NCI-H1436 (cell line): ENCODE measurements at regions not wholly inside any gene's neighbourhood (a gene's known extent, or its start where the extent isn't known, plus 50 kb on each side); places are given as distances from the start of the nearest gene placed in this dataset.

Experiments
- DNase-seq: peaks from one replicate; lab custom pipeline; 2025; lab: John Stamatoyannopoulos, UW

- DNase-seq = no peak
These were observed 121.1 kb downstream of the ACKR3 start for GRCh38 chr2:236690726-236691125.

GRCh38 chr2:236691799-236692167 lies 122.2 kb downstream of the ACKR3 start:
- DNase-seq = no peak

- no peak for DNase-seq
These were observed 123.3 kb downstream of the ACKR3 start for GRCh38 chr2:236692937-236693336.

- no peak for DNase-seq
These were observed 123.9 kb downstream of the ACKR3 start for GRCh38 chr2:236693531-236693930.

GRCh38 chr2:236694146-236694888 lies 124.7 kb downstream of the ACKR3 start:
- no peak for DNase-seq

DNA sequence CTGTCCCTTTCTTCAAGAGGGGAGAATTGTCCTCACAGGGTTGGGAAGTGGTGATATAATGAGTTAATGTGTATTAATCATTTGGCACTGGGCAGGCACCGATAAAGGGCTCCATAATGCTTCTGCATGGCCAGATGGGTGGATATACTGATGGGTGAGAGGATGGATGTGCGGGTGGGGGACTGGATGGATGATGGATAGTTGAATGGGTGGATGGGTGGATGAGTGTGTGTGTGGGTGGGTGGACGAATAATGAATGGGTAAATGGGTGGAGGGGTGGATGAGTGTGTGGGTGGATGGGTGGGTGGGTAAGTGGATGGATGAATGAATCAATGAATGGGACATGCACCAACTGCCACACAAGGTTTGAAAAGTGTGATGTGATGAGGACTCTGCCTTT lies 127.2 kb downstream of the ACKR3 start:
- DNase-seq = no peak

DNA sequence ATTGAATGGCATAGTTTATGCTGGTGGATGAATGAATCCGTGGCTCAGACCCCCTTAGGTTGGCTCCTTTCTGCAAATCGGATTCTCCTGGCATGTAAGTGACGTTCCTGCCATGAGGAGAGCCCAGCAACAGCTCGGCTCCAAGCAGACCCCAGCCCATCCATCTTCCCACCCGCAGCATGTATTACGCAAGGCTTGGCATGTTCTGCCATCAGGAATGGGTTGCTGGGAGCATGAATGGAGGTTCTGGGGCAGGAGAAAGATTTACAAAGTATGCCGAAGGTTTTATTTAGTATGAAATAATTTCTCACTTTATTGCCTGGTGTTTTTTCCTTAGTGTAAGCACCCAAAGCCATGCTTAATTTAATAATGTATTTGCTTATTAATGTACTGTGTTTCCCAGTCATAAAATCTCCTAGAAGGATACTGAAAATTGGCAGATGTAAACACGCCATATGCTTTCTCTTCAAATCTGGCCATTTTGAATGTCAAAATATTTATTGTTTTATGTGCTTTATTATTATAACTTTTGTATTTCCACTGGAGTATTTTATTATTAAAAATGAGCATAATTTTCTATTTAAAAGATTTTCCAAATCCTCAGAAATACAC lies 128.5 kb downstream of the ACKR3 start:
- no peak for DNase-seq

DNA sequence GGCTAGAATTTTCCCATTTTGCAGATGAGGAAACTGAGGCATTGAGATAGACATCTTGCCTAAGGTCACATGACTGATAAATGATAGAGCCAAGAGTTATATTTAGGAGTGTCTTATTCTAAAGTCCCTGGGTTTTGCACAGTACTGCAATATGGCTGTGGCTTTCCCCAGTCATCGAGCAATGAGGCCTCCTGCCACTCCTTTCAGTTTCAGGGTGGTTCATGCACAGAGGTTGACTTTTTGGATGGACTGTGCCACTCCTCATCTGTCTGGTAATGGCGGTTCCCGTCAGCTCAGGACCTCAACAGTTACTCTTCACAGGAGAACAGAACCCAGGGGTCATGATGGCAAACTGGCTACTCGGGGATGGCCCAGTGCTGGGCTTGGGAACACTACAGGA lies 131.1 kb downstream of the ACKR3 start:
- DNase-seq = no peak

DNA sequence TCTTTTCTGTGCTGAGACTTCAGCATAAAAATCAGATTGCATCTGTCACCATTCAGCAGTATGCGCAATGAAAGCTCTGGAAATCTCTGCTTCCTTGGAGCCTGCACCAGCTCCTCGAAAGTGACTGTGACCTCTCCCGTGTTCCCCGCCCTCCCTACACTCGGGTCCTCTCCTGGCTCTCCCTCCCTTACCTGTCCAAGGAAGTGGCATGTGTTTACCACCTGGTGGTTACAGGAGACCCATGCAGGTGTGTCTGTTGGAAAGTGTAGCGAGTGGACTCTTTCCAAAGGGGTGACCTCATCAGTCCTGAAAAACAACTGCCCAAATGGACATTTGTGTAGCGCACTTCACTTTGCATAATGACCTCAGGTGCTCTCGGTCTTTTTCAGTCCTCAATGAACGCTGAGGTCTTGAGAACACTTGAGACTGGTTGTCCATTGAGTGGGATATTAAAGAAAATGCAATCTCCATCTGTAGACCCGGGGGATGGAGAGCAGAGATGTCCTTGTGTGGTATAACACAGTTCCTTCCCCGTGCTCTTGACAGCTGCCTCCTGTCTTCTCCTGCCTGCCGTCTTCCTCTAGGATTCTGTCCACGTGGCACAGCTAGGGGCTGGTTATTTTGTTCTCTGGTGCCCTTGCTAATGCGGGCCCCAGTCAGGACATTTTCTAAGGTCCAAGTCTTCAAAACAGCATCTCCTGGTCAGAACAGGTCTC lies 133.2 kb downstream of the ACKR3 start:
- no peak for DNase-seq

- DNase-seq = no peak
These were observed 133.7 kb downstream of the ACKR3 start for GRCh38 chr2:236703373-236703709.

DNA sequence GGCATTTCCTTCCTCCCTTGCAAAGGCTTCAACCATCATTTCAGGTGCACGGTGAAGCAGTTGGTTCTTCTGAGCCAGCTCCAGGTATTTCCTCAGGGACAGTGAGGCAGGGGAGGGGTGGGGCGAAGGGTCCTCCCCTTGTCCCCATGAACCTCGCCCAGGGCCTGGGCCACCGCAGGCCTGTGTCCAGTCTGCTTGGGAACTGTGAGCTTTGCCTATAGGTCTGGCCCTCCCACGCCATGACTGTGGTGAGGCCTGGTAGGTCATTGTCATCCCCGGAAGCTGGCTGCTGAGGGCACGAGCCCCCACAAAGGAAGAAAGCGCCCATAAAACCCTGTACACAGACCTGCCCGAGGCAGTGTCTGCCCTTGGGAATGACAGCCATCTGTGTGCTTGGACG lies 134.3 kb downstream of the ACKR3 start:
- DNase-seq = no peak

GRCh38 chr2:236704887-236705286 lies 135.3 kb downstream of the ACKR3 start:
- no peak for DNase-seq

- no peak for DNase-seq
These were observed 135.9 kb downstream of the ACKR3 start for GRCh38 chr2:236705295-236706105.

- no peak for DNase-seq
These were observed 136.7 kb downstream of the ACKR3 start for GRCh38 chr2:236706288-236706687.

- no peak for DNase-seq
These were observed 137.2 kb downstream of the ACKR3 start for GRCh38 chr2:236706803-236707202.

- DNase-seq = no peak
These were observed 141.8 kb downstream of the ACKR3 start for GRCh38 chr2:236711440-236711839.

- DNase-seq = no peak
These were observed 142.7 kb downstream of the ACKR3 start for GRCh38 chr2:236712304-236712703.

DNA sequence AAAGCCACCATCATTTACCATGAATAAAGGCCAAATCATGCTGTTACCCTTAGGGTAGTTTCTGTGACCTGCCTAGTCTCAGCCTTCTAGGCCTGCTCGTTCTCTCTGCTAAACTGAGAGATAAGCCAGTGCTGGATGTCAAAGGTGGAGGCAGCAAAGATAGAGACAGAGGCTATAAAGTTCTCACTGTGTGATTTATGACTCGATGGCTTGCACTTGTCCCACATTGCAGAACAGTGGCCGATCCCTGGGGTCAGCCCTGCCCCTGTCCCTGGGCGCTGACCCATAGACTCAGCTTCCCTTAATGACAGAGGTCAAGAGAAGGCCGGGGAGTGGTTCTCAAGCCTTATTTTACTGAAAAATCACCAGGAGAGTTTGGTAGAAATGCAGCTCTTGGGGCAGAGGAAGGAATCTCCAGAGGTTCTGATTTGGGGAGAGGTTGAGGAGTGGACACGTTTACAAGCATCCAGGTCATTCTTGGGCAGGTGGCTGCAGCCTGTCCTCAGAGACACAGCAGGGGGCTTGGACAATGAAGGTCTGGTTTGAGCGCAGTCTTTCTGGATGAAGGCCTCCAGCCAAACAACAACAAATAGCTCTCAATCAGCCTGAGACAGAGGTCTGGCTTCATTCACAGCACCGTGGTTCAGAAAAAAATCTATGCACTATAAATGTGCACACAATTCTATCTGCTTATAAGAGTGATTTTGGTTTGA lies 143.5 kb downstream of the ACKR3 start:
- DNase-seq = no peak

DNA sequence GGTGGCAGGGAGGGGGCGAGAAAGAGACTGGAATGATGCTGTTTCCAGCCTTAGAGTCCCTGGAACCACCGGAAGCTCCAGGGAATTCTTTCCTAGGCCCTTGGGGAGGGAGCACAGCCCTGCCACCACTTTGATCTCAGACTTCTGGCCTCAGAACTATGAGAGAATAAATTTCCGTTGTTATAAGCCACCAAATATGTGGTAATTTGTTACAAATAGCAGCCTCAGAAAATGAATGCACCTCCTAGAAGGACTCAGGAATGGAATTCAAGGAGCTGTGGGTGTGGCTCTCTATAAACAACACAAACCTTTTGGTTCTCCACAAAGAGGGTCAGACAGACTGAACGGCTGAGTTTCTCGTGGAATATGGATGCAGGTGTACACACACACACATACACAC lies 144.5 kb downstream of the ACKR3 start:
- no peak for DNase-seq

DNA sequence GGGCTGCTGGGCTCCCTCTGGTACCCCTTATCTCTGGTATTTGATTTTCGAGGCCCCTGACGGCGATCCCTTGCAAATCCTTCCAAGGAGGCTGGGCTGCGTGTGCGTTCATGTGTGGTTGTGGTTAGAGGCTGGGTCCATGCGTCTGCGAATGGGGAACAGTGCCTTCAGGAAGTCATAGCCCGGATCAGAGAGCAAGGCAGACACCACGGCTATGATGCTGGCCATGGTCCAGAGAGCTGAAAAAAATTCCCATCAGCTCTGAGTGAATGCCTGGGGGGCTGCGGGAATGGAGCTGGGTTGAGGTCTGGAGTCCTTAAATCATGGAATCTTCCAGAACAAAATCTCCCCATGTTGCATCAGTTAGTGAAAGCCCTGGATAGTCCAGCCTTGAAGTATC lies 145.5 kb downstream of the ACKR3 start:
- DNase-seq = no peak

- DNase-seq = no peak
These were observed 145.9 kb downstream of the ACKR3 start for GRCh38 chr2:236715491-236715961.

- no peak for DNase-seq
These were observed 147.5 kb downstream of the ACKR3 start for GRCh38 chr2:236717120-236717519.
